GM18498 (cell line): ENCODE measurements at regions not wholly inside any gene's neighbourhood (a gene's known extent, or its start where the extent isn't known, plus 50 kb on each side); places are given as distances from the start of the nearest gene placed in this dataset.
"Not testable (repeated sequence)": the region's sequence is repeated elsewhere in the genome, so short reads cannot be mapped to it uniquely, and the experiment has no call there.

Source experiments
- ATAC-seq: cut with Tn5 transposase; IDR thresholded peaks from one replicate; pipeline ENCODE4 v1.9.1; 2021; ENCODE audit warnings: mild to moderate bottlenecking, moderate library complexity; ENCODE audit not compliant: unreplicated experiment

DNA sequence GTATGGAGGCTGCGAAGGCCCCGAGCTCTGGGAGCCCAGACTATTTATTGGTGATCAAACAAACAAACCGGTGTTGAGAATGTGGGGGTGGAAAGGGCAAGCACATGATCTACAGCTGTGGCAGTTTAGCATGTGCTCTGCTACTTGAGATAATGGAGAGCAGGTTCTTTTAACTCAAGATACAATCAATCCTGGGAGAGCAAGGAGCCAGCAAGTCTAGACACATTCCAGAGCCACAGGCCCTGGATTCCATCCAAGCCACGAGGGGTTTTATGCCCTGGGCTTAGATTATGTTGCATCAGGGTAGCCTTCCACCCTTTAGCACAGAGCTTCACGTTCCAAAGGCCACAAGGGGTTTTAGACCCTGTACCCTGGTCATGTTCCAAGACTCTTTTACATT, 355.9 kb upstream of the ARID1B start:
- not testable (repeated sequence) for ATAC-seq

DNA sequence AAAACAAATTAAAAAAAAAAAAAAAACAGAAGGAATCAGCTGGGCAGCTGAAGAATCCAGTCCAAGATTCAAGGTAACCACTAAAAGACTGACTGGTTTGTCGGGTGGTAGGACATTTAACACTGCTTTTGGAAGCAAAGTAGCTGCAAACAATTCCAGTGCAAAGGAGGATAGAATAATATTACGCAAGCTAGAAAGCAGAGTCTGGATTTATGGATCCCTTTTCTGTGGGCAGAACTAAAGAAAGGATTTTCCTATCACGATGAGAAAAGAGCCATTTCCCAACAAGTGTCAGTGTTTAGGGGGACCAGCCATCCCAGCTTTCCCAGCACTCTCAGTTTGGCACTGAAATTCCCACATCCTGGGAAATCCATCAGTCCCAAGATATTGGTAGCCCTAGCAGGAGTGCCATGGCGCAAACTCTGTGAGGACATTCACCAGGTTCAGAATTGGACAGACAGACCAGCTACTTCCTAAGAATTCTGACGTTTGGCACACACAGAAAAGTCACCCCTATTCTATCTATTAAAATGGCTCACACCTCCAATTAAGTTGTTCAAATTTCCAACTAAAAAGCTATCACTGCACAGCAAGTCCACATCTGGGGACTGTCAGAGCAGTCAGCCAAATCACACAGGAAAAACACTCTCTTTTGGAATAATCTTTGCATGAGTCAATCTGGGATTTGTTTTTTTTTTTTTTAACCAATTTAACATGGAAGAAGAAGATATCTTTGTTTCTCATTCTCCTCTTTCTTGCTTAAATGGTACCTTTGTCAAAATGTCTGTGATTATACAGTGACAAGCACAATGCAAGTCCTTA, 356.8 kb upstream of the ARID1B start:
- ATAC-seq = no peak

DNA sequence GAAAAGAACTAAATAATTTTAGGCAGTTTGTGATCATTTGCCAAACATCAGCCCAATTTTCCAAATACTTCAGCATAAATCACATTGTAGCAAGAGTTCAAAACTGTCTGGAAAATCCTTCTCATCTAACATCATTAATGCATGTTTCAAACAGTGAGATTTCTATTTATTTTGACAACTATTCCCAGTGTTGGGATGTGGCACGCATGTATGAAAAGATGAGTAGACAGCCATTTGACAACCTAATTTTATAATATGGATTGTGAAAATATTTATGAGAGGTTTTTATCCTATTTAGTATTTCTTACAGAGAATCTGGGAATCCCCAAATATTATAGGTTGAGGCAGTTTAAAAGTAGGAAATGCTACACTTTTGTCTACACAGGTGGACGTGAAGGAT, 357.6 kb upstream of the ARID1B start:
- ATAC-seq = no peak

DNA sequence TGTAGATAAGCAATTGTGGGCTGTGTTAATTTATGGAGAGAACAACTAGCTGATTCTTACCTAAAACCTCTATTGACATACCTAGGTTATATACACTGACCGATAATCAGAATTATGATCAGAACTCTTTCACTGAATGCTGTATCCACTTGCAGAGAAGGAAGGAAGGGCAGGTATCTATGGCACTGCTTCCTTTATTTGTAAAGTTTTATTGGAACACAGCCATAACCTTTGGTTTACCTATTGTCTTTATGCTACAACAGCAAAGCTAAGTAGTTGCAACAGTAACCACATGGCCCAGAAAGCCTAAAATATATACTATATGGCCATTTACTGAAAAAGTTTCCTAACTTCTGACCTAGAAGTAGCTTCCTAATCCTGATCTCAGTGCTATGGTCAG, 358.9 kb upstream of the ARID1B start:
- ATAC-seq = no peak

DNA sequence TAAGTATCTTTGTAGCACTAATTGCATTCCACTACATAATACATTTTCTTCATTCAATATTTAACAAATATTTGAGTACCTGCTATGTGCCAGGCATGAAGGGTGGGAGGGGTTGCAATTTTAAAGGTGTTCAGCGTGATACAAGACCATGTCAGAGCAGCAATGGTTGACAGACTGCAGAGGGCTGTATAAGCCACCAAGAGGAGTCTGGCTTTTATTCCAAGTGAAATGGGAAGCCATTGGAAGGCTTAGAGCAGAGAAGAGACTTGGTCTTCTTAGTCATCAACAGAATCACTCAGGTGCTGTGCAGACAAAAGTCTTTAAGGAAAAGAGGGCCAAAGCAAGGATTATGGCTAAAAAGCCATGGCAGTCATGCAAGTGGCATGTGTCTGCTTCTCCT, 360.8 kb upstream of the ARID1B start:
- ATAC-seq = no peak

DNA sequence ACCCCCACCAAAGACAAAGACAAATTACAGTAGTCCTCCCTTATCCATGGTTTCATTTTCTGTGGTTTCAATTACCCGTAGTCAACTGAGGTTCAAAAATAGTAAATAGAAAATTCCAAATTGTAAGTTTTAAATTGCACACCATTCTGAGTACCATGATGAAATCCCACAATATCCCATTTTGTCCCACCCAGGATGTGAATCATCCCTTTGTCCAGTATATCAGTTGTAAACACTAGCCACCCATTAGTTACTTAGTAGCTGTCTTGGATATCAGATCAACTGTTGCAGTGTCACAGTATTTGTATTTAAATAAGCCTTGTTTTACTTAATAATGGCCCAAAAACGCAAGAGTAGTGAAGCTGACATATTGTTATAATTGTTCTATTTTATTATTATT, 364.0 kb upstream of the ARID1B start:
- no peak for ATAC-seq

DNA sequence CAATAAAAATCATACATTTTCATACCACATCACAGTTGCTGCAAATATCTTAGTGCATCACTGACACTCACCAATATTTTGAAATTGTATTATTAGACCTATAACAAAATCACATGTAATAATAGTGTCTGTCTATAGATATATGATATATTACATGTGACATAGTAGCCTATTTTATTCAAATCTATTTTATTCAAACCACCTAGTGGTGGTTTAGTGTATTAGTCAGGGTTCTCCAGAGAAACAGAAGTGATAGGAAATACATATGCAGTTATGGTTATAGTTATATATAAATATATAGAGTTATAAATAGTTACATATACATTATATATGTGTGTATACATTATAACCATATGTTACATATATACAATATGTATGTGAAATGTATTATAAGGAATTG, 366.5 kb upstream of the ARID1B start:
- no peak for ATAC-seq

DNA sequence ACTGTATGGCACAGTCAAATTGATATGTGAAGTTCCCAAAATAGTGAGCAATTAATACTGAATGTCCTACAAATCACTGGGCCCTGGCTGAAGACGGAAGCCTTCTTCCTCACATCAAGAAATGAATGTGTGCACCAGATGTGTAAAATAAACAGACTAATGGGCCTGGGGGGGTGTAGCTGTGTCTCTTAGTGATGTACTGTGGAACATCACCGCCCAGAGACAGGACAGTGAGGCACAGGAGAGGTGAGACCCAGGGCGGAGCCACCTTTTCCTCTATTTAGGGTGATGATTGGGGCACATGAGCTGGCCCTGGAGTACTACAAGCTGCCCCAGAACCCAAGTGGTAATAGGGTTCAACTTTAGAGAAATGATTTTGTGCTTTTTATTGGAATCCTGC, 368.5 kb upstream of the ARID1B start:
- no peak for ATAC-seq

DNA sequence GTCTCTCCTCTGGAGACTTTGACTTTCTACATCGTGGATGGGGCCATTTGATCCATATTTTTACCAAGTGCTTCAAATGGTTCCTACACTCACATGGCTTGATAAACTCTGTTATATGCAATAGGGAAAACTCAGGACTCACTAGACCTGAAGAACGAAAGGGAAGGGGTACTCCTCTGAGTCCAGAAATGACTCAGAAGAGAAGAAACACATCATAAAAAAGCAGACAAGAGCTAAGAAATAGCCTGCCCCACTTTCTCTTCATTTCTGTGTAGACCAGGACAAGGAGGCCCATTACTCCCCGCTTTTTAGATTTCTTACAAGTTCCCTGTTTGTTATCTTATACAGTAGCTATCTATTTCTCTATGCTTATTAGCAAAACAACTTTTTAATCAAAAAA, 369.8 kb upstream of the ARID1B start:
- no peak for ATAC-seq

DNA sequence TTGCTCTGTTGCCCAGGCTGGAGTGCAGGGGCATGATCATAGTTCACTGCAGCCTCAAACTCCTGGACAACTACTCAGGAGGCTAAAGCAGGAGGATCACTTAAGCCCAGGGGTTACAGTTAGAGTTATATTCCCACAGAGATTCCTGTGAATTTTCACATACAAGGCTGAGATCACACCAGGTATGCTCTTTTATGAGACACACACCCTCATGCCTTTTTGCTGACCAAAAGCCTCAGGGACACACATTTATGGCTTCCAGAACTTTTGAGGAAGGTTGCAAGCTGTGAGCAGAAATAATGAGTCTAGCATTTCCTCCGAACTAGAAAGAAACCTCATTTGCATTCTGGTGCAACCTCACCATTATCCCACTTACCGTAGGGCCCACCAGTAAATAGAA, 370.5 kb upstream of the ARID1B start:
- ATAC-seq = no peak

DNA sequence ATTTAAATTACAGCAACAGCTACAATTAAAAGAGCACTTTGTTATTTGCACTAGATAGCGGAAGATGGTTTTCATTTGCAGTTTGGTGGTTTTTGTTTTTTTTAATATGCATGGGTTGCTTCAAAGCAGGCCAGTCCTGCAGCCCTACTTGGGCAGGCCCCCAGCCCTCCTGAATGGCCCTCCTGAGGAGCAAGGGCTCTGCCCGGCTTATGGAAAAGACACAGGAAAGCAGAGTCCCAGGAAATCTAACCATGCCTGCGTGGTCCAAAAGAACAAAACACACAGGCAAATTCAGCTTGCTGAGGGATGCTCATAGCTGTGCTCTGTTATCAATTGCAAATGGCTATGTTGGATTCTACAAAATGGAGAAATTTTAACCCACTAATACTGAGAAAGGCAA, 371.1 kb upstream of the ARID1B start:
- ATAC-seq = no peak

DNA sequence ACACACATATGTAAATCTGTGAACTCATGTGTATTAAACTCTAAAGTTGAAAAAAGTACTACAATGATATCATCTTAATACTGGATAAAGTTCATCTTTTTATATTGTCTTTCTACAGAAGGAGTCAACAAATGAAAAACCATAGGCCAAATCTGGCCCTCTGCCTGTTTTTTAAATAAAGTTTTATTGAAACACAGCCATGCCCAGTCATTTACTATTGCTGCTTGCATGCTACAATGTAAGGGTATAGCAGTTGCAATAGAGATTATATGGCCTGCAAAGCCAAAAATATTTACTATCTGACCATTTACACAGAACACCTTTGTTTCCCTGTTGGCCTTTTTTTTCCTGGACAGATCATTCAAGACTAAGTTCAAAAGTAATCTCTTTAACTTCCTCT, 374.6 kb upstream of the ARID1B start:
- no peak for ATAC-seq

DNA sequence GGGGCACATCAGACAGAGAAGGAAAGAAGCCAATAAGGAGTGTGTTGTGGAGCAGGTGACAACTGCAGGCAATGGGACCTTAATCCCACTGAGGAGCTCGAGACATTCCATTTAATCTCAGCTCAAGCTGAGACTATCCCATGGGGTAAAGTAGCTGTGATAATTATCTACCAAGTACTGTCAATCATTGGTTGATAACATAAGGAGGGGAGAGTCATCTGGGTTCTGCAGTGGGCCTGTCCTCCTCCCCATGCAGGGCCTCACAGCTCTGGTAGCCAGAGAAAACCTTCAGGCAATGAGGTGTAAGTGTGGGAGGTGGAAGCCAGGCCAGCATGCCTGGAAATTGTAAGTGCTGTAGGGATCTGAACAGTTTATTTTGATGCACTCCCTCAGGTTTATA, 375.0 kb upstream of the ARID1B start:
- no peak for ATAC-seq

DNA sequence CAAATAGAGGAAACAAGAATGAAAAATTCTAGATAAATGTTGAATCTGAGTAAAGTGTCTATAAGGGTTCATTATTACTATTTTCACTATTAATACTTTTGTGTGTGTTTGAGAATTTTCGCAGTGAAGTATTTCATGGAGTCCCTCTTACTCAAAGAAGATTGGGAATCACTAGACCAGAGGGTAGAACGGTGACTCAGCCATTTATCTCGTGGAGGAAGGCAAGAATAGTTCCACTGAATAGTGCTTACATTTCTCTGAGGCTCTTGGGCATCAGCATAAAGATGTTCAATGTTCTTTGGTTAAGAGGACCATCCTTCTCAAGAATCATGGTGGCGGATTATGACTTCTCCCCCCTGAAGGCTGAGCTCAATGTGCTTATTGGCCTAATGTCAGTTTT, 376.7 kb upstream of the ARID1B start:
- no peak for ATAC-seq

DNA sequence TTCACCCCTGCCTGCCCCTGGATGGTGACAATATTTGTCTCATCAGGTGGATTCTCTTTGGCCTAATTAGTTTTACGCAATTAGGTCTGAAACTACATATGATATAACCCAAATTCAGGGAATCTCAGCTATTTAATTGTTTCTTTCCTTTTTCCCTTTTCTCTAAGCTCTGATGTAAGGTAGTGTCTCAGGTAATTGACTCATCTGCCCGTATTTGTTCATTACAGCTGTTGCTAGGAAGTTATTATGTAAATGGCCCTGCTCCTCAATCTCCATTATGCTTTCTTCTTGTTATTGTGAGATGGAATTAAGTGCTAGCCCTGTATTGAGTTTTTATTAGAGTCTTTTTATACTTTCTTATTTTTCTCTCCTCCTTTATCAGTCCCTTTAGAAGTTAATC, 378.2 kb upstream of the ARID1B start:
- ATAC-seq = no peak

DNA sequence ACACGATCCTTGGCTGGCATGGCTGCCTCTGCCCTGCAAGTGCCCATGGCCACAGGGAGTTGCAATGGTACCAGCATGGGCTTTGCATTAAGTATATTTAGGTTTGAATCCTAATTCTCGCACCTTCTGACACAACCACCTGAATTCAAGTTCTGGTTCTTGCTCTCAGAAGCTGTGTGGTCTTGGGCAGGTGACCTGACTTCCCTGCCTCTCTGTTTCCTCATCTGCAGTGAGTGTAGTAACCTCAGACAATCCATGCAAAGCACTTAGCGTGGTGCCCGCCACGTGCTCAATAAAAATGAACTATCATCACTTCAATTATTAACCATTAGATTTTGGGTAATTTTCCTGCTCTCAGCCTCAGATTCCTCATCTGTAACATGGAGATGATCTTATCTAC, 378.8 kb upstream of the ARID1B start:
- ATAC-seq = no peak

DNA sequence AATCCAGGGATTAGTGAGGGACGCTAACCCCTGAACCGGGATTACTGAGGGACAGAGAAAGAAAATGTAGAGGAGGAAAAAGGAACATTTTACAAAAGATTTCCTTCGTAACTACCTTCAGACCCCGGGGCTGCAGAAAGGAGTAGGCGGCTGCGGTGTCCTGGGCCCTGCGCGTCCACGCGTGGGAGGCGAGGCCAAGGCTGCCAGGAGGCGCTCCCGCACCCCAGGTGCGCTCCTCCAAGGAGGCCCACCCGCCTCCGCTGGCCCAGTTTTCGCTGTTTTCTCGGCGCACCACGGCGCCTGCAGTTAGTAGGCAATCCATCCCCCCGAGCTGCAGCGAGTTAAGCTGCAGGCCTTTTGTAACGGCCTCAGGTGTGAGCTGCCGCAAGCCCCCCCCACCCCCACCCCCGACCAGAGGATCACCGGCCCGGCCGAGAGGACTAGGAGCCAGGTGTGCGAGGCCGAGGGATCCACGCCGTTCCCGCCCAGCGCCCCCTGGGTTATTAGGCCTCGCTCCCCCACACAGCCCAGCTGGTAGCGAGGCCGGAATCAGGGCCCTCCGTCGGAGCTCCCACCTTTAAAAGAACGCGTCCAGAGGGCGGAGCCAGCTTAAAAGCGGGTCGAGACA, 380.3 kb upstream of the ARID1B start:
- no peak for ATAC-seq

DNA sequence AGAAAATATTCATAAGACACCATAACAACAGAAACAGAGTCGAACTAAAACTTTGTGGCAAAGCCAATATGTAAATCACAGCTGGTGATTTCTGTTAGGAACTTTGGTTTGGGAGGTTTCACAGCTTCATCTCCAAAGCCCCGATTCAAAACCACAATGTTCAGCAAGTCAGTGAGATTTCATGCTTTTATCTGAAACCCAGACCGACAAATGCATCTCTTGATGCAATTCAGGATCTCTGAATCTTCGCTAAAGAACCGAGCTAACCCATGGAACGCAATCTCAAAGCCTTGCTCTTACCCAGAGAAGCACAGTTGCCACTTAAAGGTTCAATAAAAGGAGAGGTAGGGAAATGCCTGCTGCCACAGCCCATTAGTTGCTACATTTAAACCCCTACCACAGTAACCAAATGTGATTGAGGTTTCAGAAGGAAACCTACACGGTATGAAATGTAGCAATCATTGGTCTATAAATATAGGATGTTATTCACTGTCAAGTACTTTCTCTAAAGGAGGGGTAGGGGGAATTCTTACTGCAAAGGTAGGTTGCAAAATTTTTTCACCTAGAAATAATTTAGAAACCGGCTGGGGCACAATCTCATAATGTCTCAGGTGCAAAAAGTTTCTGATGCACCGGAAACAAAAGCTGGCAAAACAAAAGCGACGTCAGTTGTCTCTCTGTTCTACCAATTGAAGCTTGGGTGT, 381.0 kb upstream of the ARID1B start:
- peak; percentile 70 for ATAC-seq

DNA sequence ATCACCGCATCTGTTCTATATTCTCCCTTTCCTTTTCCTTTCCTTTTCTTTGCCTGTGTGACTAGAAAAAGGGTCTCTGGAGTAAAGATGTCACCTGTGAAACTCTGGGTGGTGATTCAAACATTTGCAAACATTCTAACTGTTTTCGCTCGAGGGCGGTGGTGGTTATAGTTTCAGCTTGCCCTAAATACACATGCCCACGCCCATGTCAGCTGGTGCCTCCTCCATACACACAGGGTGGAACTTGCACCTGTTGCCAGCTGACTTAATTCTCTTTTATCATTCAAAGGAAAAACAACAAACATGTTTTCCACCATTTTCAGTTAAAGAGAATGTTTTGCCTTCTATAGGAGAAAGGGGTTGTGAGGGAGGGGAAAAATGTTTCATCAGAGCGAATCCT, 381.9 kb upstream of the ARID1B start:
- ATAC-seq = peak; percentile 67

DNA sequence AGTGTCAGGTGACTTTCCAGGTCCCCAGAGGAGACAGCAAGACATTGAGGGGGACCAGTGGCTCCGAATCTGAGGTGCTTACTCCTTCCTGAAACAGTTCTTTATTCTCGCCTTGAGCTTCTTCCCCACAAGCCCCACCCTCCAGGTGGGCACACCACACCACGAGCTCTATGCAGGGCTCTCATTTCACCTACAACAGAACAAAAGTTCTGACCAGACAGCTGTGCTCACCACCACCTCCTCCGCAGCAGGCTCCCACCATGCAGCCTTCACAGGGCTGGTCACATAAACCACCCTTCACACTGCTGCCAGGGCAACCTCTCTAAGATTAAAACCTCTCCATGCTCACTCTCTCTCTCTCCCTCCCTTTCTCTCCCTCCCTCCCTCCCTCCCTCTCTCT, 384.5 kb upstream of the ARID1B start:
- ATAC-seq = no peak

DNA sequence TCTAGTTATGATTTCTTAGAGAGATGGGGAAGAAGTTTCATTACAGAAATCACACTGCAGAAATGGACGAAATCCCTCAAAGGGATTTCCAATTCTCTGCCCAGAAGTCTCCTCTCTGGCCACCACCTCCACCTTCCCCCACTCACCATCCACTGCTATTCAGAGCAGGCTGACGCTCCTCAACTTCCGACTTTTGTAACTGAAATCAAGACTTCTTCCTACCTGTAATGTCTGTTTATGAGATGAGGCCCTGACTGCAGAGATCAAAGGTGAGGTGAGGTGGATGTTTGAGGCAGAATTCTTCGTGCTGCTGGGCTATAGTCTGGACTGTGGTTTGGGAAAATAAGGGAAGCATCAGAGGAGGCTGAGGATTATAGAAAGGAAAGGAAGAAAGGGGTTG, 385.2 kb upstream of the ARID1B start:
- ATAC-seq = no peak

DNA sequence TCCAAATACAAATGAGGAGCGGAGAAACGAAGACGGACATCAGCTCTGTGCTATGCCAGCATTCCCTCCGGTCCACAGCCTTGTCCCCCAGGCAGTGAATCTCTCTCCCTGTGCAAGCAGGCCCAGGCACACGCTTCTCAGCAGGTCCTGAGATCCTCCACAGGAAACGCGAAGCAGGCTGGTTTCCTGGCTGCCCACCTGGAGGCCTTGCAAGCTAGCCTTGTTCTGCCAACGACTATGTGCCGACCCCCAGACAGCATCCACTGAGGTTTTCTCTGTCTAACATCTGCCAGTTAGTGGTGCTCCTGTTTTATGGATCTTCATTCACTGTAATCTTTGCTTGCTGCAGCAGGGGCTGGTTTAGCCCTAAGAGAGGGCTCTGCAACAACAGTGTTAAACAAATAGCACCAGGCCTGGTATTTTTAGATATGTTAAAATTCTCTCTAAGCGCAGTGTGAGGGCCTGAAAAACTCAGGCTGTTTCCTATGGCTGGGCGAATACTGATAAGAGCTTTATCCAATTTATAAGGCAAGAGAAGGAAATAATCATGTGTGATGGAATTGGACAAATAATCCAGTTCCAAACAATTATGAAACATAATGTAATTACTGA, 386.0 kb upstream of the ARID1B start:
- no peak for ATAC-seq
